SIG-M5 treated with dmso at 0.1 percent for 504 hours (cell line): ENCODE measurements at regions not wholly inside any gene's neighbourhood (a gene's known extent, or its start where the extent isn't known, plus 50 kb on each side); places are given as distances from the start of the nearest gene placed in this dataset.
"Not testable (repeated sequence)": the region's sequence is repeated elsewhere in the genome, so short reads cannot be mapped to it uniquely, and the experiment has no call there.

ENCODE experiments used
- DNase-seq: peaks from one replicate; lab custom pipeline; 2025; ENCODE audit not compliant: unreplicated experiment; lab: John Stamatoyannopoulos, UW

DNA sequence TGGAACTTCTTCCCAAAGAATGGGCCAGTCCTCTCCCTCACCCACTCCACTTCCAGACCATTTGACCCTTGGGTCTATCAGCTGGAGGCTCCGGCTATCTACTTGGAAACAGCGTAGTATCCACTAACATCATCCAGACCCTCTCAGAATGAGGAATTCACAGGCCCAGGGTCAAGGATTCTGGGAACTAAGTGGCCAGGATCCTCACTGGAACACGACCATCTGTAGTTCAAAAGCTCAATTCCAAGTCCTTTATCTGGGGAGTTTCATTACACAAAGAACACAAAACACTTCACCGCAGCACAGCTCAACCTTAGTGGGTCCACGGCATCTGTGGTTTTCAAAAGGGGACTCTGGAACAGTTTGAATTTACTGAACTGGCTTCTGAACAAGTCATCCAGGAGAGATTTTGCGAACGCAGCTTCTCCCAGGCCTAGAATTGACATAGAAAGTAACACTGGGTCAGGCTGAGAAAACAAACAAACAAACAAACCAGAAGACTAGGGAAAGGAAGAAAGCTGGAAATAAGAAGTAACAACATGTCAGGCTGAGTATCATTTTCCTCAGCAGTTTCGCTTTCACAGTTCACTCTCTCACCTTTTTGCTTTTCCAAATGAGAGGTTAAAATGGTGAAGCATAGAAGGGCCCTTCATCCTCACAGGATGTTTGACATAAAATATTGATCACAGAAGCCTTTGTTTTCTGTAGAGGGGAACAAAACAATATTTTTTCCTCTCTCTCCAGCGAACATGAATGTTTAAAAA lies 57.6 kb upstream of the USP6NL start:
- no peak for DNase-seq

DNA sequence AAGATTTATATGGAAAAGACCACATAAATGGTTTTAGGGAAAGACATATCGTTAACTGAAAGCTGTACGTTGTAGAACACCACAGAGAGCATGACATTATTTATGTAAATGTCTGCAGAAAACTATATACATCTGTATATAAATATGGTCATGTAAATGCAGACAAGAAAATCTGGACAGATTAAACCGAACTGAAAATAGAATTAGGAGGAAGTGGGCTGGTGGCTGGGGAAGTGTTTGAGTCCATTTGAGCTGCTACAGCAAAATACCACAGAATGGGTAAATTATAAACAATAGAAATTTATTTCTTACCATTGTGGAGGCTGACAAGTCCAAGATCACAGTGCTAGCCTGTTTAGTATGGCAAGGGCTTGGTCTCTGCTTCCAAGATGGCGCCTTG lies 56.3 kb upstream of the USP6NL start:
- DNase-seq, result no peak

DNA sequence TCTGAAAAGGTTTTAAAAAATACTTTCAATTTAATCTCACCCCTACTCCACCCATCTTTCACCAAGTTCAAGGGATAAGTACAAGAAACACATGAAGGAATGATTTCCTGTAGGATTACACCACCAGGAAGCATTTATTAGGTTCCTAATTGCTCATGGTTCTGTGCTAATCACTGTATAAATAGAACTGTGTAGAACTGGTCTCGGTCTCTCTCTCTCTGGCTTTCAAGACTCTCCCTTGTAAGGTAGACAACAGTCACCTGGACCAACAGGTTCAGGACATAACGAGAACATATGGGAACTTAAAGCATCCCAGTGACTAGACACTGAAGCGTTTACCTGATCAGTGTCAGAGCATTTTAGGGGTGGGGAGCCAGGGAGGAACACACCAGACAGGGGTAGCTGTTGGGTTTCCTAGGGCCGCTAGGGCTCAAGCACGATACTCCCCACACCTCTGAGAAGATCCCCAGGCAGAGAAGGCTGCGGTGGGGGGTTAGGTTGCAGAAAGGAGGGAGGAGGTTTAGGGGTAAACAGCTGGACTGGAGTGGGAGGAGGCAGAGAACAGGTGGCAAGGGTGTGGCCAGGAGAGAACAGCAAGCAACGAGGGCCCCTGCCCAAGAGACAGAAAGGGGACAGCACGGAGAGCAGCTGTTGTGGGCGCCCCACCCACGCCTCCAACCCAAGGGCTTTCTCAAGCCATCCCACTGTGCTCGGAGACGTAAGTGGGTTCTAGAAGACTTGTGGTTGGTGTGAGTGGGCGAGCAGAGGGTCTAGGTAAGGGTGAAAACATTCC lies 52.5 kb upstream of the USP6NL start:
- no peak for DNase-seq

DNA sequence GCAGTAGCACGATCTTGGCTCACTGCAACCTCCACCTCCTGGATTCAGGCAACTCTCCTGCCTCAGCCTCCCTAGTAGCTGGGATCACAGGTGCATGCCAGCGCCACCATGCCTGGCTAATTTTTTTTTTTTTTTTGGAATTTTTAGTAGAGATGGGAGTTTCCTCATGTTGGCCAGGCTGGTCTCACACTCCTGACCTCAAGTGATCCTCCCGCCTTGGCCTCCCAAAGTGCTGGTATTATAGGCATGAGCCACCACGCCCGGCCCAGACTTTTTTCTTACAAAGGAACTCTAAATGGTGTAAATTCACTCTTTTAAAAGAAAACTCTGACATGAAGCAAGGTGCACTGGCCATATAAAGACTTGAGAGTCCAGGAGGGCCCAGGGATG lies 51.7 kb upstream of the USP6NL start:
- not testable (repeated sequence) for DNase-seq

DNA sequence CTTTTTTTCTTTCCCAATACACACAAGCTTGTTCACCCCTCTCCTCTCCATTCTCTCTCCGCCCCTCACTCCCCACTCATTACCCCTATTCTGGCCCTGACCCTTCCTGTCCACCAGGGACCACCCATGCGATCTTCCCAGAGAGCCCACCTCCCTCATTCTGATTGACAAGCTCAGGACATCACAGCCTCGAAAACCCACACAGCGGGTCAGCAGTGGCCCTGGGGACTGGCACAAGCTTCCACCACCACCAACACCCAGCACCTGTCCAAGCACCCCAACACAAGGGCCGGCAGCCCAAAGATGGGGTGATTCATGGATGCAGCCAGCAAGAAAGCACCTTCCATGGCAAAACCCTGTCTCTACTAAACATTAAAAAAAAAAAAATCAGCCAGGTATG lies 50.0 kb upstream of the USP6NL start:
- DNase-seq, result no peak
